CMK (cell line): ENCODE measurements at regions not wholly inside any gene's neighbourhood (a gene's known extent, or its start where the extent isn't known, plus 50 kb on each side); places are given as distances from the start of the nearest gene placed in this dataset.

ENCODE experiments used
- DNase-seq: peaks from one replicate; pipeline ENCODE4 v3.0.0-alpha.2; 2010; ENCODE audit warnings: low read depth

DNA sequence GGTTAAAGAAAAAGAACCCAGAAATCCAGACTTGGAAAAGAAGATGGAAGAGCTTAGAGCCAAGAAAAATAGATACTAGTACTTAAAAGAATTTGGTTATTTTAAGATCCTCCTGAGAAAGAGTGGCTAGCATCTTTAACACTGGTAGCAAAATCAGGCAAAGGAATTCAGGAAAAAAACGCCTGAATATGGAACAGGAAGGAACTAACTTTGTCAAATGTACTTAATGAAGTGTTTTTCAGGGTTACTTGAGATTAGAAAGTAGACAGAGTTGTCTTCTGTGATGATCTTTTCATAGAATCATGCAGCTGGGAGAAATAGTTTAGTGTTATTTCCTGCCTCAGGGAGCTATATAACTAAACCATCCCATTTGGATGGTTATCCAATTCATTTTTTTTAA, 50.8 kb upstream of the SASH1 start:
- no peak for DNase-seq
